BE2C (cell line): ENCODE measurements at regions not wholly inside any gene's neighbourhood (a gene's known extent, or its start where the extent isn't known, plus 50 kb on each side); places are given as distances from the start of the nearest gene placed in this dataset.

Experiments
- DNase-seq: peaks from one replicate; pipeline ENCODE4 v3.0.0-alpha.2; 2020
- H3K27me3 ChIP-seq: fragments of 250-450 bp; sonication (Bioruptor Pico); 2 replicates; pipeline ENCODE4 v1.5.1; 2020; ENCODE audit warnings: mild to moderate bottlenecking
- H3K36me3 ChIP-seq: fragments of 250-450 bp; sonication (Bioruptor Pico); 2 replicates; pipeline ENCODE4 v1.5.1; 2020; ENCODE audit warnings: mild to moderate bottlenecking
- H3K4me1 ChIP-seq: fragments of 250-450 bp; sonication (Bioruptor Pico); 2 replicates; pipeline ENCODE4 v1.5.1; 2020
- H3K4me3 ChIP-seq: 2 replicates; pipeline ENCODE4 v1.5.1; 2011; ENCODE audit warnings: low read depth, low read length
- H3K9me3 ChIP-seq: fragments of 250-450 bp; sonication (Bioruptor Pico); 2 replicates; pipeline ENCODE4 v1.5.1; 2020
- CTCF ChIP-seq: IDR thresholded peaks from 2 replicates; pipeline ENCODE4 v1.5.1; 2012; ENCODE audit warnings: mild to moderate bottlenecking, low read depth, low read length

- Histone ChIP-seq H3K27me3 (no peaks in the 10 kb centered on the region), H3K36me3 (no peaks in the 10 kb centered on the region), H3K4me1 (no peaks in the 10 kb centered on the region), H3K4me3 (no peak overlapping the region), H3K9me3 (no peaks in the 10 kb centered on the region)
- DNase-seq, result no peak
- no peak for TF ChIP-seq CTCF
These were observed 246.8 kb upstream of the STXBP5 start for GRCh38 chr6:146957181-146958093.

DNA sequence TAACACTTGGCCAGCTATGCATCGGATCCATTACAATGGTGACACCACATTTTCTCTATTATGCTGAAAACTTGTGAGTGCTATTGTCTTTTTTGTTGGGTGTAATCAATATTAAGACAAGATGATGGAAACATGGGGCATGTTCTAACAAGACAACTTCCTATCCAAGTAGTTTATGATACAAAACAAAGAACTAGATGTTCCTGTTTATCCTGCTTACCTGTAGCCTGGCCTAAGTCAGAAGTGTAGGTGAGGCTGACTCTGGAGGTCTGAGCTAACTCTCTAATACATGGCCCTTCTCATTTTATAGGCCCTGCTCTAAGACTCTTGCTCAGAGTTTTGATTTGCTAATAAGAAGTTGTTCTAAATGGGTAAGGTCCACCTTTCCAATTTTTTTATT is 242.4 kb upstream of the STXBP5 start:
- Histone ChIP-seq H3K27me3 (no peaks in the 10 kb centered on the region), H3K9me3 (no peaks in the 10 kb centered on the region), H3K36me3 (no peaks in the 10 kb centered on the region), H3K4me1 (no peaks in the 10 kb centered on the region), H3K4me3 (no peak overlapping the region)
- TF ChIP-seq CTCF, result no peak
- no peak for DNase-seq

GRCh38 chr6:146962329-146962728 is 241.9 kb upstream of the STXBP5 start:
- no peaks in the 10 kb centered on the region for H3K4me1 ChIP-seq

DNA sequence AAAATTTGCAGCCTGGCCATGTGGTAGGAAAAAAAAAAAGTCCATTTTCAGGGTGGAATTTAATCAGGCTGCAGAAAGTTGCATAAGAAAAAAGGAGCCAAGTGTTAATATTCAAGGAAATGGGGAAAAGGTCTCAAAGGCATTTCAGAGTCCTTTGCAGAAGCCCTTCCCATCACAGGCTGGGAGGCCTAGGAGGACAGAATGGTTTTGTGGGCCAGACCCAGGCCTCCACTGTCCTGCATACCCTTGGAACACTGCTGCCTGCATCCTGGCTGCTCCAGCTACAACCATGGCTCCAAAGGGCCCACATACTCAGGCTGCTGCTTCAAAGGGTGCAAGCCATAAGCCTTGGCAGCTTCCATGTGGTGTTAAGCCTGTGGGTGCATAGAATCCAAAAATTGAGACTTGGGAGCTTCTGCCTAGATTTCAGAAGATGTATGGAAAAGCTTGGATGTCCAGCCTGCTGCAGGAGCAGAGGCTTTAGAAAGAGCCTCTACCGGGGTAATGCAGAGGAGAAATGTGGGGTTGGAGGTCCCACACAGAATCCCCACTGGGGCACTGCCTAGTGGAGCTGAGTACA is 239.0 kb upstream of the STXBP5 start:
- Histone ChIP-seq H3K36me3 (no peaks in the 10 kb centered on the region), H3K4me1 (peaks cover 13% of the 10 kb centered on the region), H3K27me3 (no peaks in the 10 kb centered on the region), H3K4me3 (no peak overlapping the region), H3K9me3 (no peaks in the 10 kb centered on the region)
- no peak for TF ChIP-seq CTCF
- DNase-seq, result no peak

More at GRCh38 chr6:146962329-146962728, 241.9 kb upstream of the STXBP5 start:
- H3K27me3 ChIP-seq, result no peaks in the 10 kb centered on the region
- no peak for TF ChIP-seq CTCF
- no peak overlapping the region for H3K4me3 ChIP-seq
- H3K36me3 ChIP-seq, result no peaks in the 10 kb centered on the region
- no peak for DNase-seq
- no peaks in the 10 kb centered on the region for H3K9me3 ChIP-seq

DNA sequence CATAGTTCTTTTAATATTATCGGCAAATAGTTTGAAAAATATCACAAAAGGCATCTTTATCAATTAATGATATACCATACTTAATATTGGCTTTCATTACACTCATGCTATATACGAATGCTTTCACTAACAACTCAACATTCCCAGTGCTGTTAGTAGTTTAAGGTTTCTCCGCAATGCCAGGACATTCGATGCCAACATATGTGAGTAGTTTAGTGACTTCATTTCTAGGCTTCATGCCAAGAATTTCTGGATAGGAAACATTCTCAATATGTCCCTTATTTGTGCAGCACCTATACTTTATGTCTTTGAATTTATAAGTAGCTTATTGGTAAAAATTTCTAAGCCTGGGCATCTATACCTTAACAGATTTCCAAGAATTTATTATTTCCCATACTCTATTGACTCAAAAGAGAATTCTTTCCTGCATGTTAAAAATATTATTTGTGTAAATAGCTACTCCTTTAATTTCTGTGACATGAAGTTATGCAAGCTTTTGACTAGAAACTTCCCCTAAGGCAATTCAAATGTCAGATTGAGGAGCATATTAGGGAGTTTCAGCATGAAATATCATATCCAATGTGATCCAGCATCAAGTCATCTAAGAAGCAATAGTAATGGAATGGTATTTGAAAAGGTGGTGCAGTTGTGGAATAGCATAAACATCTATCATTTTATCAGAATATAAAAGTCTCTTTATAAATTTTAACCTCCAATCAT is 236.0 kb upstream of the STXBP5 start:
- no peaks in the 10 kb centered on the region for H3K36me3 ChIP-seq
- H3K27me3 ChIP-seq, result no peaks in the 10 kb centered on the region
- no peak for TF ChIP-seq CTCF
- no peak overlapping the region for H3K4me3 ChIP-seq
- peak; percentile 15 for DNase-seq
- H3K9me3 ChIP-seq, result no peaks in the 10 kb centered on the region
- H3K4me1 ChIP-seq, result peaks cover 16% of the 10 kb centered on the region

DNA sequence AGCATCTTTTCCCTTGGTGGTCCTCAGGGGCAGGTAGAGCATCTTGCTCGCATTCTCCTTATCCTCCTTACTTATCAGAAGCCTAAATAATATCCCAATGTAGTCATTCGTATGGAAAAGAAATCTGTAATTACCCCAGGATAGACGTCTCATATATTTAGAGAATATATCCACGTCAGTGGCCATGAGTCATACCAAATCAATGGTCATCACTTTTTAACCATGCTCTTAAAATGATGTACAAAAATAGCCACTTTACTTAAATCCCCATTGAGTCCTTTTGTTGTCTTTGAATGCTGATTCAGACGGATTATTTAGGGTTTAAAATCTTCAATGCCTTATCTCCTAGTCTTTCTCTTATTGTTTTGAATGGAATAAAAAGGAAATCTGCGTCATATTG is 231.7 kb upstream of the STXBP5 start:
- no peaks in the 10 kb centered on the region for H3K36me3 ChIP-seq
- peaks cover 41% of the 10 kb centered on the region for H3K4me1 ChIP-seq
- no peak for TF ChIP-seq CTCF
- no peak overlapping the region for H3K4me3 ChIP-seq
- no peaks in the 10 kb centered on the region for H3K27me3 ChIP-seq
- H3K9me3 ChIP-seq, result no peaks in the 10 kb centered on the region
- no peak for DNase-seq
